ENCODE measurements at regions not wholly inside any gene's neighbourhood (a gene's known extent, or its start where the extent isn't known, plus 50 kb on each side); places are given as distances from the start of the nearest gene placed in this dataset.

GRCh38 chr14:98197933-98198332 lies 1074.1 kb downstream of the BCL11B start:
- no peak for TF ChIP-seq Cebpa-rat (IDR thresholded peaks at IDR 0.05)
- peak overlapping the region in 9 of 11 experiments; percentile 43 to 78 (median 62); a peak in 17 of 22 replicates for H3K4me2 ChIP-seq
- no peaks in the 10 kb centered on the region for H3K9me3 ChIP-seq (replicated peaks in 1 of 11)
- no peak overlapping the region for H3K9ac ChIP-seq
- no peaks in the 10 kb centered on the region for H4K20me1 ChIP-seq
- H3K4me1 ChIP-seq: peaks cover 0 to 17% (median 10%) of the 10 kb centered on the region in 10 experiments; a peak in 14 of 20 replicates
- H3K27me3 ChIP-seq: no peaks in the 10 kb centered on the region
- H3K27ac ChIP-seq: no peak overlapping the region
- no peak overlapping the region for H3K4me3 ChIP-seq
- H3K36me3 ChIP-seq: no peaks in the 10 kb centered on the region

GRCh38 chr14:98198385-98198784 lies 1073.6 kb downstream of the BCL11B start:
- Histone ChIP-seq H3K9ac (no peak overlapping the region), H3K27ac (no peak overlapping the region), H3K4me1 (peaks cover 0 to 17% (median 10%) of the 10 kb centered on the region in 10 experiments; a peak in 14 of 20 replicates), H3K4me3 (no peak overlapping the region), H4K20me1 (no peaks in the 10 kb centered on the region), H3K36me3 (no peaks in the 10 kb centered on the region), H3K9me3 (replicated peaks in 1 of 11) (no peaks in the 10 kb centered on the region), H3K27me3 (no peaks in the 10 kb centered on the region), H3K4me2 (peak overlapping the region in 9 of 11 experiments; percentile 43 to 78 (median 62); a peak in 17 of 22 replicates)
- no peak for TF ChIP-seq Cebpa-rat (IDR thresholded peaks at IDR 0.05)

- Histone ChIP-seq H3K27me3 (no peaks in the 10 kb centered on the region), H3K4me1 (peaks cover 0 to 17% (median 10%) of the 10 kb centered on the region in 10 experiments; a peak in 14 of 20 replicates), H3K9me3 (replicated peaks in 1 of 11) (no peaks in the 10 kb centered on the region), H3K4me3 (no peak overlapping the region), H3K9ac (no peak overlapping the region), H4K20me1 (no peaks in the 10 kb centered on the region), H3K27ac (no peak overlapping the region), H3K4me2 (no peak overlapping the region), H3K36me3 (no peaks in the 10 kb centered on the region)
- no peak for TF ChIP-seq Cebpa-rat (IDR thresholded peaks at IDR 0.05)
Observed at GRCh38 chr14:98200601-98201000, 1071.4 kb downstream of the BCL11B start.

GRCh38 chr14:98203421-98203820 lies 1068.6 kb downstream of the BCL11B start:
- Histone ChIP-seq H3K4me1 (peaks cover 0 to 12% (median 6%) of the 10 kb centered on the region in 10 experiments; a peak in 14 of 20 replicates), H3K9me3 (replicated peaks in 1 of 11) (no peaks in the 10 kb centered on the region; a peak in 1 of 22 replicates), H3K27ac (no peak overlapping the region), H3K27me3 (no peaks in the 10 kb centered on the region), H3K9ac (no peak overlapping the region), H3K4me3 (no peak overlapping the region), H3K36me3 (no peaks in the 10 kb centered on the region), H3K4me2 (no peak overlapping the region), H4K20me1 (no peaks in the 10 kb centered on the region)
- TF ChIP-seq Cebpa-rat (IDR thresholded peaks at IDR 0.05): no peak

- Histone ChIP-seq H4K20me1 (no peaks in the 10 kb centered on the region), H3K9ac (no peak overlapping the region), H3K4me2 (no peak overlapping the region), H3K4me1 (peaks cover 0 to 5% (median 0%) of the 10 kb centered on the region in 10 experiments; a peak in 4 of 20 replicates), H3K27ac (no peak overlapping the region), H3K27me3 (no peaks in the 10 kb centered on the region), H3K4me3 (no peak overlapping the region), H3K9me3 (replicated peaks in 1 of 11) (no peaks in the 10 kb centered on the region; a peak in 1 of 22 replicates), H3K36me3 (no peaks in the 10 kb centered on the region)
- TF ChIP-seq Cebpa-rat (IDR thresholded peaks at IDR 0.05): no peak
Observed at GRCh38 chr14:98204139-98204538, 1067.9 kb downstream of the BCL11B start.

GRCh38 chr14:98207415-98207814 lies 1064.6 kb downstream of the BCL11B start:
- Histone ChIP-seq H3K27ac (no peak overlapping the region), H3K36me3 (no peaks in the 10 kb centered on the region), H3K4me2 (no peak overlapping the region), H4K20me1 (no peaks in the 10 kb centered on the region), H3K4me3 (no peak overlapping the region), H3K4me1 (no peaks in the 10 kb centered on the region), H3K9ac (no peak overlapping the region), H3K27me3 (no peaks in the 10 kb centered on the region), H3K9me3 (replicated peaks in 1 of 11) (no peaks in the 10 kb centered on the region; a peak in 1 of 22 replicates)
- no peak for TF ChIP-seq Cebpa-rat (IDR thresholded peaks at IDR 0.05)

- Histone ChIP-seq H3K4me3 (no peak overlapping the region), H3K9ac (no peak overlapping the region), H3K36me3 (no peaks in the 10 kb centered on the region), H3K4me1 (no peaks in the 10 kb centered on the region), H3K27me3 (no peaks in the 10 kb centered on the region), H4K20me1 (no peaks in the 10 kb centered on the region), H3K9me3 (replicated peaks in 1 of 11) (no peaks in the 10 kb centered on the region; a peak in 1 of 22 replicates), H3K4me2 (no peak overlapping the region), H3K27ac (no peak overlapping the region)
- TF ChIP-seq Cebpa-rat (IDR thresholded peaks at IDR 0.05): no peak
Observed at GRCh38 chr14:98208211-98208611, 1063.8 kb downstream of the BCL11B start.

GRCh38 chr14:98208943-98209342 lies 1063.1 kb downstream of the BCL11B start:
- Histone ChIP-seq H3K9ac (no peak overlapping the region), H3K27ac (no peak overlapping the region), H3K4me3 (no peak overlapping the region), H3K4me1 (no peaks in the 10 kb centered on the region), H4K20me1 (no peaks in the 10 kb centered on the region), H3K27me3 (no peaks in the 10 kb centered on the region), H3K36me3 (no peaks in the 10 kb centered on the region), H3K9me3 (replicated peaks in 1 of 11) (no peaks in the 10 kb centered on the region; a peak in 1 of 22 replicates), H3K4me2 (no peak overlapping the region)
- TF ChIP-seq Cebpa-rat (IDR thresholded peaks at IDR 0.05): no peak

GRCh38 chr14:98210045-98210672 lies 1061.8 kb downstream of the BCL11B start:
- no peak for TF ChIP-seq Cebpa-rat (IDR thresholded peaks at IDR 0.05)
- H4K20me1 ChIP-seq: no peaks in the 10 kb centered on the region
- no peak overlapping the region for H3K4me2 ChIP-seq
- H3K9ac ChIP-seq: no peak overlapping the region
- no peak overlapping the region for H3K4me3 ChIP-seq
- H3K27me3 ChIP-seq: no peaks in the 10 kb centered on the region
- H3K36me3 ChIP-seq: no peaks in the 10 kb centered on the region
- no peaks in the 10 kb centered on the region for H3K4me1 ChIP-seq
- no peak overlapping the region for H3K27ac ChIP-seq
- no peaks in the 10 kb centered on the region; a peak in 1 of 22 replicates for H3K9me3 ChIP-seq (replicated peaks in 1 of 11)

- Histone ChIP-seq H3K9me3 (replicated peaks in 1 of 11) (no peaks in the 10 kb centered on the region; a peak in 1 of 22 replicates), H3K27ac (no peak overlapping the region), H3K4me2 (no peak overlapping the region), H3K27me3 (no peaks in the 10 kb centered on the region), H3K36me3 (no peaks in the 10 kb centered on the region), H3K4me3 (no peak overlapping the region), H4K20me1 (no peaks in the 10 kb centered on the region), H3K9ac (no peak overlapping the region), H3K4me1 (no peaks in the 10 kb centered on the region)
- no peak for TF ChIP-seq Cebpa-rat (IDR thresholded peaks at IDR 0.05)
Observed at GRCh38 chr14:98217530-98217929, 1054.5 kb downstream of the BCL11B start.

Measured in BLaER1 treated with 17β-estradiol and CSF1 and Interleukin-3, amounts not matched to agents 10 nM and 100 nM (cell line).